Activated B cell treated with CpG ODN at 0.5 μM for 24 hours (primary cell): ENCODE measurements at regions not wholly inside any gene's neighbourhood (a gene's known extent, or its start where the extent isn't known, plus 50 kb on each side); places are given as distances from the start of the nearest gene placed in this dataset.

Experiments
- ATAC-seq: fragments of 200-7000 bp; cut with Tn5 transposase; one replicate; pipeline ENCODE4 v1.10.0; 2021; ENCODE audit warnings: low read depth, mild to moderate bottlenecking, moderate library complexity
- CTCF ChIA-PET: fragments of 350-600 bp; sonication (Branson Sonifier 250); formaldehyde crosslinking; loops from one replicate; lab custom pipeline; 2021; ENCODE audit warnings: antibody characterized with exemption; lab: Charles Lee
- POLR2A ChIA-PET: fragments of 350-600 bp; sonication (Branson Sonifier 250); formaldehyde crosslinking; loops from one replicate; lab custom pipeline; 2021; ENCODE audit warnings: antibody characterized with exemption; lab: Charles Lee
- DNase-seq: peaks from one replicate; pipeline ENCODE4 v3.0.0; 2022
- H3K27ac Mint-ChIP-seq: one replicate; pipeline ENCODE4 v1.8.0; 2020; ENCODE audit warnings: mixed read lengths
- H3K27me3 Mint-ChIP-seq: one replicate; pipeline ENCODE4 v1.8.0; 2021; ENCODE audit warnings: mixed read lengths
- H3K36me3 Mint-ChIP-seq: one replicate; pipeline ENCODE4 v1.8.0; 2021; ENCODE audit warnings: low read depth, mixed read lengths
- H3K4me1 Mint-ChIP-seq: one replicate; pipeline ENCODE4 v1.8.0; 2021; ENCODE audit warnings: mixed read lengths
- H3K4me3 Mint-ChIP-seq: one replicate; pipeline ENCODE4 v1.8.0; 2020; ENCODE audit warnings: mild to moderate bottlenecking, mixed read lengths
- H3K9me3 Mint-ChIP-seq: one replicate; pipeline ENCODE4 v1.8.0; 2020; ENCODE audit warnings: mixed read lengths
- intact Hi-C: fragments of 100-400 bp; cut with micrococcal nuclease; formaldehyde crosslinking; loops from one replicate; pipeline ENCODE4 v1.15.1; 2024
- TF ChIP-seq, protein P1 (sequence below): fragments of 200-600 bp; IDR thresholded peaks from one replicate; pipeline ENCODE4 v1.8.0; 2022; ENCODE audit warnings: antibody characterized with exemption, mild to moderate bottlenecking

DNA sequence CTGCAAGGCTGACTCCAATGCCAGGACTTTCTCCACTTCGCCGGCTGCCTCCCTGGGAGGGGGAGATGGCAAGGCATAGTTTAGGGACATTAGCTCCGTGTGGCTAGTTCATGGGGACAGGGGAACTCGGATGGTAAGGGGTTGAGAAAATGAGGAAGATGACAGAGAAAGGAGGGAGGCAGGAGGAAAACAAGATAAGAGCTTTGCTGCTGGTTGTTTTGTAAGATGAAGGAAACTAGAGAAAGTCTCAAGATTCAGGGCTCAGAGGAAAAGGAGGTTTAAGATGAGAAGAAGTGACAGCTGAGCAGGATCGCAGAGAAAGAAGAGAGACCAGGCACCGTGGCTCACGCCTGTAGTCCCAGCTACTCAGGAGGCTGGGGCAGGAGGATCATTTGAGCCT, 180.9 kb upstream of the RREB1 start:
- POLR2A ChIA-PET: no interaction called here
- CTCF ChIA-PET: no interaction called here
- H3K36me3 Mint-ChIP-seq: no peaks in the 10 kb centered on the region
- no peak for DNase-seq
- H3K4me3 Mint-ChIP-seq: no peak overlapping the region
- TF ChIP-seq, protein P1, sequence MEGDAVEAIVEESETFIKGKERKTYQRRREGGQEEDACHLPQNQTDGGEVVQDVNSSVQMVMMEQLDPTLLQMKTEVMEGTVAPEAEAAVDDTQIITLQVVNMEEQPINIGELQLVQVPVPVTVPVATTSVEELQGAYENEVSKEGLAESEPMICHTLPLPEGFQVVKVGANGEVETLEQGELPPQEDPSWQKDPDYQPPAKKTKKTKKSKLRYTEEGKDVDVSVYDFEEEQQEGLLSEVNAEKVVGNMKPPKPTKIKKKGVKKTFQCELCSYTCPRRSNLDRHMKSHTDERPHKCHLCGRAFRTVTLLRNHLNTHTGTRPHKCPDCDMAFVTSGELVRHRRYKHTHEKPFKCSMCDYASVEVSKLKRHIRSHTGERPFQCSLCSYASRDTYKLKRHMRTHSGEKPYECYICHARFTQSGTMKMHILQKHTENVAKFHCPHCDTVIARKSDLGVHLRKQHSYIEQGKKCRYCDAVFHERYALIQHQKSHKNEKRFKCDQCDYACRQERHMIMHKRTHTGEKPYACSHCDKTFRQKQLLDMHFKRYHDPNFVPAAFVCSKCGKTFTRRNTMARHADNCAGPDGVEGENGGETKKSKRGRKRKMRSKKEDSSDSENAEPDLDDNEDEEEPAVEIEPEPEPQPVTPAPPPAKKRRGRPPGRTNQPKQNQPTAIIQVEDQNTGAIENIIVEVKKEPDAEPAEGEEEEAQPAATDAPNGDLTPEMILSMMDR: no peak
- peaks cover 11% of the 10 kb centered on the region for H3K27me3 Mint-ChIP-seq
- intact Hi-C loops: no loop called here
- no peak for ATAC-seq
- peaks cover 9% of the 10 kb centered on the region for H3K4me1 Mint-ChIP-seq
- H3K9me3 Mint-ChIP-seq: no peaks in the 10 kb centered on the region
- no peak overlapping the region for H3K27ac Mint-ChIP-seq

DNA sequence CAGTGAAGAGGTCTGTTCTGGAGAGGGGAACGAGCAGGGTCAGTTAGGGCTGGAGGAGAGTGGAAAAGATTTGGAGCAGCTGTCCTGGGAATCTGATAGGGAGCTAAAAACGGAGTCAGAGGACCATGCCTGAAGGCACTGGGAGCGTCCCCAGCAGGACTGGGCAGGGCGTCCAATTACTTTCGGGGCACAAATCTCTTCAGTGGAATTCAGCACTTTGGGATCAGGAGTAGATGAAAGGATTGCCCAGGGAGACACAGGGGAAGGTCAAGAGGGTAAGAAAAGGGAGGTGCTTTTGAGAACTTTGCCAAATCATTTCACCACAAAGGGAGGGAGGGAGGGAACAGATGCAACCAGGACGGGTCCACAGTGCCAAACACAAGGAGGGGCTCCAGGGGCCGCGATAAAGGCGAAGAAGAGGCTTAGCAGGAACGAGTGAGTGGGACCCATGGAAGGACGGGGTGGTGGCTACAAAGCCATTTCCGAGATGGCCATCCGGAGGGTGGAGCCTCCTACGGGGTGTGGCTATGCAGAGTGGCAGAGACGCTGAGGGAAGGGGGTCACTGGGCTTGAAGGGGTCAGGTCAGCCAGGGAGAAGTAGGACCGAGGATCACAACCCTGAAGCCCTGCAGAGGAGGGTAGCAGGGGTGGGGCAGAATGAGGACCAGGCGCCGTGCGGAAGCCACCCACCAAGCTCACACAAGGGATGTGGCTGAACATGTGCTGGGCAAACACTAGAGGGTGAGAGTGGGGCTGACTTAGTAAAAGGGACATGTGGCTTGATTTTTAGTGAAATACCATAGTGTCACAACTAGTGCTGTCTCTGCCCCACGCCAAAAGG, 180.0 kb upstream of the RREB1 start:
- intact Hi-C loops: loop anchor here (1.0 kb wide), 1 partner anchor 316 kb away; no protein-coding TSS in a partner anchor
- no peaks in the 10 kb centered on the region for H3K9me3 Mint-ChIP-seq
- peaks cover 11% of the 10 kb centered on the region for H3K27me3 Mint-ChIP-seq
- DNase-seq: no peak
- H3K4me1 Mint-ChIP-seq: peaks cover 12% of the 10 kb centered on the region
- peak; percentile 45 for ATAC-seq
- ChIA-PET POLR2A (interaction anchor here (0.7 to 1.3 kb wide), 2 partner anchors 22 to 123 kb away, joined by 3 to 4 read pairs; no protein-coding TSS in a partner anchor), CTCF (interaction anchor here (1.3 kb wide), 1 partner anchor 315 kb away, joined by 3 read pairs; no protein-coding TSS in a partner anchor)
- H3K36me3 Mint-ChIP-seq: no peaks in the 10 kb centered on the region
- no peak overlapping the region for H3K4me3 Mint-ChIP-seq
- no peak overlapping the region for H3K27ac Mint-ChIP-seq
- TF ChIP-seq, protein P1: no peak

DNA sequence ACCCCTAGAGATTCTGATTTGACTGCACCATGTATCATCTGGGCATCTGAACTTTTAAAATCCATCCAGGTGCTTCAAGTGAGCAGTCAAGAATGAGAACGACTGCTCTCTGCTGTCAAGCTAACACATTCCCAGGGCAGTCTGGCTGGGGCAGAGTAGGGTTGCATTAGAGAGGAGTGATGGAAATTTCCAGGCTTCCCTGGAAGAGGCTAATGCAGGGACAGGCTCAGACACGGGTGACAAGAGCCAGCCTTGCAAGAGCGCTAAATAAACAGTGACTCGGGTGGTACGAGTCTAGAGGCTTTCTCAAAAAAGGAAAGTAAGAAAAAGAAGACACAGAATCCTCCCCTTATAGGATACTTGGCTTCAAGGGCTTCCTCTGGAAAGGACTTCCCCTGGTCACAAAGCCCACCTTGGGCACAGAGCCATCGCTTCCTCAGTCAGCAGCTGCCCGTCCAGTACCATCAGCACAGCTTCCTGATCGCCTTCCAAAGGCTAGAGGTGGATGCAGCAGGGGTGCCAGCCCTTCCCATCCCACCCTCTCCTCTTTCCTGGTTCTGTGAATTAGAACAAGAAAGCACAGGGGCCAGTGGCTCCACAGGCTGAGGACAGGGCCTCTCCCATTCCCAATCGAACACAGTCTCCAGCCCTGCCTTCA, 177.4 kb upstream of the RREB1 start:
- CTCF ChIA-PET: no interaction called here
- Mint-ChIP-seq H3K27ac (peak overlapping the region; percentile 42), H3K36me3 (no peaks in the 10 kb centered on the region), H3K4me1 (peaks cover 22% of the 10 kb centered on the region), H3K4me3 (no peak overlapping the region), H3K9me3 (no peaks in the 10 kb centered on the region), H3K27me3 (peaks cover 6% of the 10 kb centered on the region)
- TF ChIP-seq, protein P1: no peak
- intact Hi-C loops: no loop called here
- DNase-seq: no peak
- no peak for ATAC-seq
- POLR2A ChIA-PET: no interaction called here

DNA sequence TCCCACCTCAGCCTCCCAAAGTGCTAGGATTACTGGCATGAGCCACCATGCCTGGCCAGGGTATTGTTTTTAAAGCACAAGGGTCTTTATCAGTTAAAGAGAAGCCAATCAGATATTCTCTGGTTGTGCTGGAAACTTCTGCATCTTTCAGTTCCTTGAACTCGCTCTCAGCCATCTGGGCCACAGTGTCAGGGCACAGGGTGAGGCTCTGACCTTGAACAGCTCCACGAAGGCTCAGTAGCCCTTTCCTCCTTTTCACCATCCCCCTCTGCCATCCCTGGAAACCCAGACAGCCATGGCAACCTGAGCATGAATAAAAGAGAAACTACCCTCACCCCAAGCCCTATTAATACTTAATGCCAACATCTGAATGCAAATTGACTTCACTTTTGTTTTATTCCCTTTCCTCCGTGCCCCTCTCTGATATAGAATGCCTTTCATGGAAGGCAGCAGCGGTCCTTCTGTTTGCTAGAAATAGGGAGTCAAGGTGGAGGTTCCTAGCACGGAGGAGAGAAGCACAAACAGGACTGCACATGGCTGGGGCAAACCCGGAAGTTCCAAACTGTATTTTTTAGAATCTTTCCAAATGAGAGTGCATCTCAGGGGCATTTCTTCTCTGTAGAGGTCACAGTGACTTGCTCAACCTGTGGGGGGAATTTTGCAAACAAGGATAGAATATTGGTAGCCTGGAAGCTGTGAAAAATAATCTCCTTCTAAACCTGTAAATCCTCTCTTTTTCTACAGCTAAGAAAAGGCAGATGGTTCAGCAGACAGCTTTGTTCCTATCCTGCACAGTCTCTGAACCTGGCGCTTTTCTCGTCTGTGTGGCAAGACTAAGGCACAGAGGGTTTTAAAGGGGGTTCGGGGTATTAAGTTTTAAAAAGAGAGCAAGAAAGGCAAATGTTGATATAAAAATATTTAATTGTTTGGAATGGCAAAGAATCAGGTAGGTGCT, 176.4 kb upstream of the RREB1 start:
- no peak overlapping the region for H3K4me3 Mint-ChIP-seq
- peaks cover 22% of the 10 kb centered on the region for H3K4me1 Mint-ChIP-seq
- CTCF ChIA-PET: no interaction called here
- H3K36me3 Mint-ChIP-seq: no peaks in the 10 kb centered on the region
- DNase-seq: no peak
- intact Hi-C loops: no loop called here
- H3K27me3 Mint-ChIP-seq: peaks cover 6% of the 10 kb centered on the region
- peak; percentile 49 for ATAC-seq
- POLR2A ChIA-PET: no interaction called here
- TF ChIP-seq, protein P1: no peak
- H3K27ac Mint-ChIP-seq: peak overlapping the region; percentile 42
- no peaks in the 10 kb centered on the region for H3K9me3 Mint-ChIP-seq
